HepG2 (cell line): ENCODE measurements at regions not wholly inside any gene's neighbourhood (a gene's known extent, or its start where the extent isn't known, plus 50 kb on each side); places are given as distances from the start of the nearest gene placed in this dataset.
A peak's percentile ranks its signal among the peaks of the same experiment; 100 is the strongest.

Source experiments
- ATAC-seq: fragments of 200-7000 bp; cut with Tn5 transposase; 3 replicates; pipeline ENCODE4 v1.9.1; 2020; ENCODE audit warnings: mild to moderate bottlenecking, moderate library complexity
- BruUV-seq: library from RNA; stranded (reverse); fragments of 400-500 nt; replicated peaks from 2 replicates; lab custom pipeline; 2021; lab: Mats Ljungman, UMichigan
- CTCF ChIA-PET: fragments of 300-600 bp; formaldehyde crosslinking; extraction: SDS; loops from one replicate; lab custom pipeline; 2021; ENCODE audit warnings: low total read pairs, inconsistent platforms, low intra/inter-chr PET ratio; lab: Yijun Ruan, JAX
- POLR2A ChIA-PET: fragments of 350-600 bp; sonication (Branson Sonifier 250); formaldehyde crosslinking; loops from one replicate; lab custom pipeline; 2020; ENCODE audit warnings: antibody characterized with exemption, inconsistent platforms; lab: Yijun Ruan, JAX
- DNase-seq: peaks from one replicate; pipeline ENCODE4 v3.0.0-alpha.2; 2015; ENCODE audit warnings: low spot score
- FAIRE-seq: peaks from 3 replicates; lab custom pipeline; 2011; peaks lifted over from hg19 to GRCh38; lab: Jason Lieb, UNC
- H2AFZ ChIP-seq: one replicate; pipeline ENCODE4 v1.6.1; 2011; ENCODE audit warnings: low read length, inconsistent platforms
- H3K27ac ChIP-seq: fragments of 300-600 bp; 3 replicates; pipeline ENCODE4 v1.8.0; 2011; ENCODE audit warnings: mixed run types, mild to moderate bottlenecking, mixed read lengths, low read length, inconsistent platforms; ENCODE audit not compliant: insufficient read depth; ENCODE audit errors: extremely low read length
- H3K27me3 ChIP-seq, 2 experiments: fragments of 200-600 bp in 1 of 2; 2 replicates in 1 of 2; 3 replicates in 1 of 2; pipeline versions ENCODE4 v1.6.0 to v1.8.0; 2011; ENCODE audit warnings: low read length in 2 of 2, mild to moderate bottlenecking in 2 of 2, moderate library complexity in 2 of 2, inconsistent platforms in 1 of 2; ENCODE audit not compliant: insufficient read depth in 2 of 2, control insufficient read depth in 1 of 2
- H3K36me3 ChIP-seq, 2 experiments: fragments of 200-600 bp in 1 of 2; replicated peaks in 1 of 2; 2 replicates in 1 of 2; 3 replicates in 1 of 2; pipeline versions ENCODE4 v1.5.1 to v1.8.0; 2011; ENCODE audit warnings: low read length in 2 of 2, inconsistent platforms in 1 of 2; ENCODE audit not compliant: insufficient read depth in 2 of 2, control insufficient read depth in 1 of 2
- H3K4me1 ChIP-seq: 2 replicates; pipeline ENCODE4 v1.5.1; 2012; ENCODE audit warnings: low read length, inconsistent platforms; ENCODE audit not compliant: insufficient read depth
- H3K4me2 ChIP-seq: 2 replicates; pipeline ENCODE4 v1.6.0; 2011; ENCODE audit warnings: low read depth, low read length, inconsistent platforms
- H3K4me3 ChIP-seq, 3 experiments: fragments of 200-600 bp in 1 of 3; sonication (generic), shearing (Covaris generic) in 1 of 3; replicated peaks in 1 of 3; 2 replicates each; pipeline ENCODE4 v1.5.1; 2011 to 2016; ENCODE audit warnings: low read length in 3 of 3, inconsistent platforms in 2 of 3, low read depth in 2 of 3, mild to moderate bottlenecking in 2 of 3, control low read depth in 1 of 3, mixed read lengths in 1 of 3; ENCODE audit not compliant: insufficient read depth in 1 of 3
- H3K79me2 ChIP-seq: one replicate; pipeline ENCODE4 v1.6.1; 2011; ENCODE audit warnings: low read length, inconsistent platforms; ENCODE audit not compliant: insufficient read depth
- H3K9ac ChIP-seq: 2 replicates; pipeline ENCODE4 v1.6.0; 2011; ENCODE audit warnings: mild to moderate bottlenecking, low read depth, low read length, inconsistent platforms; ENCODE audit not compliant: insufficient read depth
- H3K9me3 ChIP-seq: 2 replicates; pipeline ENCODE4 v1.5.1; 2012; ENCODE audit warnings: mild to moderate bottlenecking, low read length
- H4K20me1 ChIP-seq: 2 replicates; pipeline ENCODE4 v1.6.0; 2011; ENCODE audit warnings: inconsistent platforms, mild to moderate bottlenecking, low read length, moderate library complexity; ENCODE audit not compliant: insufficient read depth
- CTCF ChIP-seq: sonication (generic); formaldehyde crosslinking; IDR thresholded peaks from 2 replicates; pipeline ENCODE4 v1.5.0; 2020; ENCODE audit warnings: mild to moderate bottlenecking, missing genetic modification reagents, moderate library complexity
- EHMT2 ChIP-seq: fragments of 200-600 bp; sonication (generic); IDR thresholded peaks from 2 replicates; pipeline ENCODE4 v1.7.0; 2017; ENCODE audit warnings: antibody characterized with exemption, low read depth, low read length, borderline replicate concordance
- HNF4G ChIP-seq, 2 experiments: sonication (generic) in 1 of 2; formaldehyde crosslinking in 1 of 2; IDR thresholded peaks; 2 replicates each; pipeline versions ENCODE4 v1.4.0 to v1.6.1; 2011 to 2020; ENCODE audit warnings: borderline replicate concordance in 2 of 2, low read depth in 2 of 2, mild to moderate bottlenecking in 2 of 2, low read length in 1 of 2, missing genetic modification reagents in 1 of 2, moderate library complexity in 1 of 2
- JDP2 ChIP-seq: sonication (generic); formaldehyde crosslinking; IDR thresholded peaks from 2 replicates; pipeline ENCODE4 v1.8.1; 2022; ENCODE audit warnings: missing genetic modification reagents, borderline replicate concordance
- MIXL1 ChIP-seq: IDR thresholded peaks from 2 replicates; pipeline ENCODE4 v1.6.1; 2016
- RELA ChIP-seq: sonication (generic); formaldehyde crosslinking; IDR thresholded peaks from 2 replicates; pipeline ENCODE4 v1.4.0; 2020; ENCODE audit warnings: missing genetic modification reagents
- SMAD3 ChIP-seq: sonication (generic); formaldehyde crosslinking; IDR thresholded peaks from 2 replicates; pipeline ENCODE4 v1.4.0; 2020; ENCODE audit warnings: missing genetic modification reagents
- STAG1 ChIP-seq: sonication (generic); formaldehyde crosslinking; IDR thresholded peaks from 2 replicates; pipeline ENCODE4 v1.4.0; 2020; ENCODE audit warnings: missing genetic modification reagents
- ZNF138 ChIP-seq: sonication (generic); formaldehyde crosslinking; IDR thresholded peaks from 2 replicates; pipeline ENCODE4 v1.5.0; 2020; ENCODE audit warnings: mild to moderate bottlenecking, low read depth, missing genetic modification reagents
- WGBS: methylation state at CpG from one replicate; pipeline ENCODE4 v1.1.6; 2017; ENCODE audit warnings: low lambda C conversion rate; 5-methylcytosine and 5-hydroxymethylcytosine counted together
- in situ Hi-C: cut with HindIII; loops from 2 replicates; pipeline ENCODE4 v1.10.0; 2017; ENCODE audit warnings: low pct_unique_long_range_greater_than_20kb; ENCODE audit not compliant: extremely low pct_ligation_motif_present
- intact Hi-C: fragments of 100-400 bp; cut with micrococcal nuclease; formaldehyde crosslinking; loops from one replicate; pipeline ENCODE4 v1.10.0; 2022; ENCODE audit not compliant: unreplicated experiment

GRCh38 chr17:36768394-36768793, 167.0 kb downstream of the MRM1 start:
- Histone ChIP-seq H3K79me2 (no peaks in the 10 kb centered on the region), H3K36me3 (no peaks in the 10 kb centered on the region), H3K27ac (no peak overlapping the region), H3K27me3 (peaks cover 3 to 46% of the 10 kb centered on the region in 2 experiments; a peak in 3 of 5 replicates), H3K4me1 (no peaks in the 10 kb centered on the region), H3K4me2 (no peak overlapping the region), H3K9ac (no peak overlapping the region), H4K20me1 (no peaks in the 10 kb centered on the region)
- BruUV-seq: no TSS peak
- intact Hi-C loops: no loop called here
- CTCF ChIA-PET: no interaction called here
- DNase-seq: no peak
- WGBS: 4% methylated on average over 4 of the region's 13 CpGs
- FAIRE-seq: no peak
- peak; percentile 71 for ATAC-seq
- POLR2A ChIA-PET: no interaction called here
- TF ChIP-seq EHMT2 (no peak), MIXL1 (CRISPR knock-in tag) (no peak), STAG1 (peak; percentile 56), ZNF138 (CRISPR knock-in tag) (no peak), RELA (CRISPR knock-in tag) (no peak), JDP2 (CRISPR knock-in tag) (no peak), CTCF (CRISPR knock-in tag) (peak; percentile 54)
- TF ChIP-seq, all 625 proteins: peak for 2
- Histone ChIP-seq H2AFZ (no peak overlapping the region), H3K4me3 (no peak overlapping the region), H3K9me3 (no peaks in the 10 kb centered on the region)
- in situ Hi-C loops: no loop called here

GRCh38 chr17:36773039-36773438, 164.2 kb upstream of the LHX1 start:
- Histone ChIP-seq H3K4me3 (no peak overlapping the region), H3K36me3 (no peaks in the 10 kb centered on the region), H3K27ac (no peak overlapping the region), H3K4me1 (peaks cover 1% of the 10 kb centered on the region), H4K20me1 (no peaks in the 10 kb centered on the region), H3K9me3 (no peaks in the 10 kb centered on the region), H3K4me2 (no peak overlapping the region), H3K9ac (no peak overlapping the region), H3K27me3 (peaks cover 3 to 27% of the 10 kb centered on the region in 2 experiments; a peak in 3 of 5 replicates), H2AFZ (no peak overlapping the region), H3K79me2 (no peaks in the 10 kb centered on the region)
- no TSS peak for BruUV-seq
- ATAC-seq: no peak
- in situ Hi-C loops: no loop called here
- DNase-seq: no peak
- intact Hi-C loops: no loop called here
- ChIA-PET CTCF (no interaction called here), POLR2A (no interaction called here)
- TF ChIP-seq SMAD3 (CRISPR knock-in tag): no peak
- no peak for TF ChIP-seq HNF4G (IDR thresholded peaks at IDR 0.05; ENCODE audit: borderline replicate concordance, low read depth, low read length)
- no peak for TF ChIP-seq HNF4G (CRISPR knock-in tag; IDR thresholded peaks at IDR 0.05; ENCODE audit: borderline replicate concordance, low read depth)
- WGBS: 5% methylated on average over 4 of the region's 4 CpGs
- FAIRE-seq: no peak
